HG03060 (cell line): ENCODE measurements at regions not wholly inside any gene's neighbourhood (a gene's known extent, or its start where the extent isn't known, plus 50 kb on each side); places are given as distances from the start of the nearest gene placed in this dataset.

Experiments used
- ATAC-seq: cut with Tn5 transposase; IDR thresholded peaks from one replicate; pipeline ENCODE4 v1.9.1; 2021; ENCODE audit warnings: low read depth, moderate number of reproducible peaks; ENCODE audit not compliant: unreplicated experiment

DNA sequence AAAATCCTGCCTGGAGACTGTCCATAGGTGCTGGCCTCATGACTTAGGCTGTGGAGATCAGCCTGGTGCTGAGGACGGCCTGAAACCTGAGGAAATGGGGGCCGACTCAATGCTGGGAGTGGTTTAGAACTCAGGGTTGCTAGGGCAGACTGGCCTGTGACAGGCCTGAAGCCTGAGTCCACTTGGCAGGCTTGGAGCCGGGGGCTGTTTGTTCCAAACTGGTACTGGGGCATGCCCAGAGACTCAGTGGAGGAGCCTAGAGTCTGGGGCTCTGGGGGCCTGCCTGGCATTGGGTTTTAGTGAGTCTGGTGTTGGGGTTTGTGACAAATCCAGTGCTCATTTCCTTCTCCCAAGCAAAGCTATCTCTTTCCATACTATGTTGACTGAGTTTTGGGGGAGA is 489.7 kb upstream of the CNKSR2 start:
- ATAC-seq: no peak

DNA sequence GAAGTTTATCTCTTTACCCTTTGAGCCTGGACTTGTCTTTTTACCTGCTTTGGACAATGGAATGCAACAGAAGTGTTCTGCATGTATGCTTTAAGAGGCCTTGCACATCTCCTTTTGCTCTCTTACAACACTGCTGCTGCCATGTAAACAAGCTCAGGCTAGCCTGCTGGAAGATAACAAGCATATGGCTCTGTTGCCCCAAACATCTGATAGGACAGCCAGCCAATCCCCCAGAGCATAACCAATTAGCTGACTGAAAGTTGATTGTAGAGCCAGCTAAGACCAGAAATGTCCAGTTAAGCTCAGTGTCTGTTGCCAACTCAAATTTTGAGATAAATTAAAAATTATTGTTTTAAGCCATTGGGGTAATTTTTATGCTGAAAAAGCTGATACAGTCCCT is 510.6 kb upstream of the CNKSR2 start:
- ATAC-seq: no peak

DNA sequence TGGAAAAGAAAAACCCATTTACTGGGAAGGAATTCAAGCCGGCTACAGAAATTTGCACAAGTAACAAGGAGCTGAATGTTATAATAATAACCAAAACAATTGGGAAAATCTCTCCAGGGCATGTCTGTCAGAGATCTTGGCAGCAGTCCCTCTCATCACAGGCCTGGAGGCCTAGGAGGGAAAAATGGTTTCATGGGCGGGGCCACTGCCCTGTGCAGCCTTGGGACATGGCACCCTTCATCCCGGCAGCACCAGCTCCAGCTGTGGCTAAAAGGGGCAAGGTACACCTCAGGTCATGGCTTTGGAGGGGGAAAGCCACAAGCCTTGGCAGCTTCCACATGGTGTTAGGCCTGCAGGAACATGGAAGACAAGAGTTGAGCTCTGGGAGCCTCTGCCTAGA is 513.1 kb upstream of the CNKSR2 start:
- ATAC-seq: no peak

DNA sequence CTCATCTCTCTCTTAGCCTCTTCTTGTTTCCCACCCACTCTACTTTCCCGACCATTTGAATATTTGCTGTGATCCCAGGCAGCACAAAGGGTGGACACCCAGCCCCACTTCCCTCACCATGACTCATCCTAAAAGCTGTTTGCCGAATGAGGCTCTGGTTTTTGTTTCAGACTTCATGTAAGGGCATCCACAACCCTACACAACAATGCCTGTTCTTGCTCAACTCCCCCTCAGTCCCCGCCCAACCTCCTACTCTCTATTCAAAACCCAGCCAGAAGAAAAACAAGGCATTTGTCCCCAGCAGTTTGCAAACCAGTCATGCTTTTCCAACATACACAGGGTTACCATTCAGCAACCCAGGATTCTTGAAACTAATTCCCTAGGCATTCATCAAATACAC is 516.5 kb upstream of the CNKSR2 start:
- no peak for ATAC-seq

DNA sequence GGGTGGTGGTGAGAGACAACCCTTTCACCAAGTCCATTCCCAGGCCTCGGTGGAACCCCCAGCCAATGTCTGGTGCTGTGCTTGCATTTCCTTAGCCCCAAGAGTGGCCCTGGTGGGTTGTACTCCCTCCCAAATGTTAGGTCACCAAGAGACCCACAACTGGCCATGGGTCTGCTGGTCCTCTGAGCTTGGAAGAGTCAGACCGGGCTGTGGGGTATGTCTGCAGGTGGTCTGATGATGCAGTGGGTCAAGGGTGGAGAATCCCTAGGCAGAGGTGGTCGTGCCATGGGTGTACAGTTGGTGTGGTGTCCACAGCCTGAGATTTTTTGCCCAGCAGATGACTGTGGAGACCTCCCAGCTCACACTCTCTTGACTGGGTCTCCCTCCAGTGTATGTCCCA is 535.7 kb upstream of the CNKSR2 start:
- no peak for ATAC-seq

DNA sequence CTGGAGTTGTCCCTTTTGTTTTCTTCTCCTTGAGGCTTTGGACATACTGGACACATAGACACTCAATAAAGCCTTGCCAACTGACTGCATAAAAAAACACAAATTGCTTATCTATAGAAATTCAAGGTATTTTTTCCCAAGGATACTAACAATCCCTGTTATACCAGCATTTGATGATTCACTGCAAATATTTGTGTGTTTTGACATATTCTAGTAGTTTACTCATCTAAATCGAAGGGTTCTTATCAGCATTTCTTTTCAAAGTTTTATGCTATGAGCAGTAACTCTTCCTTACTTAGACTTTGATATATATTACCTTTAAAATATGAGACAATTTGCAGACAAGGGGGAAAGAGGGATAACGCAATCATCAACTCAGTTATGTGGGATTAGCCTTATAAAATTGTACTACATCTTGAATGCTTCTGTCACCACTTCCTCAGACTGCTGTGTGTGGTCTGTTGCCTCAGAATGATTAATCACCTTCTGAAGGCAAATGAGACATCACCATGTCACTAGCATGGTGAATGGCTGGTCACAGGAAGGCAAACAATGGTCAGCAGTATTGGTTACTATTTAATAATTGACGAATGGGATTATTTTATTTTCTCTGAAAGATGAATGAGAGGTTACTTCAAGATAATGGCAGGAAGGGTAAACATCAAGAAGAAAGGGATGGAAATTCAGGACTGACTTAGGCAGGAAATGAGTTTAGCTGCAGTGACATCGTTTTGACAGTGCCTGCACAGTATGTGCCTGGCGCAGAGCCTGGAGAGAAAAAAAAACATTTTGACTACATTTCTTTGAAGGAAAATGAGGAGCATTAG is 544.3 kb upstream of the CNKSR2 start:
- ATAC-seq: no peak

DNA sequence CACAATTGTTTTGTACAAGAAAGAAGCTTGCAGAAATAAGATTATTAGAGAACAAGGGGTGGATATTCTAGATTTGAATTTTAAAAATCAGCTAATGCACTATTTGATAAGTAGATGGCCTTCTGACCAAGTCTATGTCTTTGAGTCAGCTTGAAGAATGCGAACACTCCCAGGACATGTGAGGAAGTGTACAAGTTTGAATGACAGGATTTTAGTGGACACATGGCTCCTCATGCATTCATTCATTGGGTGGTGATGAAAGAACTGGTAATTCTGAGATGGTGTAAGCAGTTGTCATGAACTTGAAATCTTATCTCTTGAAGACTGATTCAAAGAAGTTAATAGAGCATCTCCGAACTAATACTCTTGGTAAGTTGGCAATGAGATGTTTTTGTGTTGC is 548.2 kb upstream of the CNKSR2 start:
- no peak for ATAC-seq

DNA sequence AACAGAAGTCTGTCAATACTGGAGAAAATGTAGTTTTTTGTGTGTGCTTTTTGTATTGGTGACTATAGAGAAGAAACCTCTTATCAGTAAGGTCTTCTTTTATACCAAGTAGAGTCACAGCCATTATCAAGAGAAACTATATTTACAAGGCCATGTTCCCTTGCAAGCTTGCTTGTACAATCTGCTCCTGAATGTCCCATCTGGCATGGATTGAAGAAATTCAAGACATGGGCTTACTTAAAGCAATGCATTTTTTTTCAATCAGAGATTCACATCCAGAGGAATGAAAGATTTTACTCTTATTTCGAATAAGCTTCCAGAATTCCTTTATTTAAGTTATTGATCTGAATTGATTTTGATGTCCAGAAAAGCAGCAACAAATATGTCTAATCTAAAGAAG is 537.3 kb upstream of the RPS6KA3 start:
- no peak for ATAC-seq

DNA sequence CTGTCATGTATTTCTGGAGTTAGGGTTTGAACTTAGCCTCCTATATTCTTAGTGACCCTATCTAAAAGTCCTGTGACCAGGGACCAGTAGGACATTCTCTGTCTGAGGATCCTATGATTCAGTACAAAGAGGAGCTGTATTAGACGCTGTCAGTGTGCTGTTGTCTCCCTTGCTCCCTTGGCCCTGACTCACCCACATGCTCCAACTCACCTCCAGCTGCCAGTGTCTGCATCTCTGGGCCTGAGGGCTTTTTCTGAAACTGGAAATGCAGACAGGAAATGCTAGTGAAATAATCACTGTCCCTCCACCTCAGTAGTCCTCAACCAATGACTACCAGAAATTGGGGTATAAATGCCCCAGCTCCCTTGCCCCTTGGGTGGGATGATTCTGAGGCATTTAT is 535.3 kb upstream of the RPS6KA3 start:
- no peak for ATAC-seq

DNA sequence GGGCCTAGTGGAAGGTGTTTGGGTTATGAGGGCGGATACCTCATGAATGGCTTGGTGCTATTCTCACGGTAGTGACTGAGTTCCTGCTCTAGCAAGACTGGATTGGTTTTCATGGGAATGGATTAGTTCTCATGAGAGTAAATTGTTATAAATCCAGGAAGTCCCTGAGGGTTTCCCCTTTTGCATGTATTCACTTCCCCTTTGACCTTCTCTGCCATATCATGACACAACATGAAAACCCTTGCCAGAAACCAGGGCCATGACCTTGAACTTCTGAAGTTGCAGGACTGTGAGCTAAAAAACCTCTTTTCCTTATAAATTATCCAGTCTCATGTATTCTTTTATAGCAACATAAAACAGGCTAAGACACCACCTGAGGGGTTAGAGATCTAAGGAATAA is 529.7 kb upstream of the RPS6KA3 start:
- no peak for ATAC-seq

DNA sequence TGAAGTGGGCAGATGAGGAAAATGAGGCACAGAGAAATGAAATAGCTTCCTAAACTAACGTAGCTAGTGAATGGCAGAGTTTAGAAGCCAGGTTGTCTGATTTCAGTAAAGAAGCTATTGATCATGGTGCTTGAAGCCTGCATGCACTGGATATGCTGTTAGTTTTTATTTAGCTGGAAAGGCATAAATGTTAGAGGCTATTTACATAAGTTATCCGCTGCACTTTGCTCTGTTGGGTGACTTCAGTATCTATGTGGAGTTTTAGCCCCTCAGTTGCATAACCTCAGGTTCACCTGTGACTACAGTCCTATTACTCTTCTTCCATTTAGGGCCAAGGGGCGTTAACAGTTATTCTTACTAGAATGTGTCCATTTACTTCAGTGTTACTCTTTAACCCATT is 522.4 kb upstream of the RPS6KA3 start:
- no peak for ATAC-seq

DNA sequence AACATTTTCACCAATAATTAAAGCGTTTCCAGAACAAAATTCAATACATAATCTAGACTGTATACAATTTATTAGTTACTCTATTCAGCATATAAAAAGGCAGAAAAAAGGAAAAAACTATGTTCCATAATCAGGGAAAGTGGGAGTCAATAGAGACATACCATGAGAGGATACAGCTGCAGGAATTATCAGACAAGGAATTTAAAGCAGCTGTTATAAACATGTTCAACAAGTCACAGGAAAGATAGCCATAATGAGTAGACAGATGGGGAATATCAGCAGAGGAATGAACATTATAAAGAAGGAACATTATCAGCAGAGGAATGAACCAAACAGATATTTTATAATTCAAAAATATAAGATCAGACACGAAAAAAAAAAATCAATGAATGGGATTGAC is 500.6 kb upstream of the RPS6KA3 start:
- ATAC-seq: no peak

DNA sequence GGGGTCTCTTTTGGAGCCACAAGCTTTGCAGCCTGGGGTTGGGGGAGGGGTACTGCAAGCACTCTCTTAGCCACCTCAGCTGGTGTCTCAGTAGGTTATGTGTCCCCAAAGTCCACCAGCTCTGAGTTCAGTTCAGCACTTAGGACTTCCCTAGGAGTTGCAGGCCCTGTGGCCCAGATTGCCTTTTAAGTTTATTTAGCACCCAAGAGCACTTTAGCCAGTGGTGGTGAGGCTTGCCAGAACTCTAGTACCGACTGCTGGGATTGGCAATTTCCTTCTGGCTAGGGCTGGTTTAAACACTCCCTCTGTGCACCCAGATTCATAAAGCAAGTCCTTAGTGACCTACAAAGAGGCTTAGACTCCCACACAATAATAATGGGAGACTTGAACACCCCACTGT is 489.9 kb upstream of the RPS6KA3 start:
- ATAC-seq: no peak

DNA sequence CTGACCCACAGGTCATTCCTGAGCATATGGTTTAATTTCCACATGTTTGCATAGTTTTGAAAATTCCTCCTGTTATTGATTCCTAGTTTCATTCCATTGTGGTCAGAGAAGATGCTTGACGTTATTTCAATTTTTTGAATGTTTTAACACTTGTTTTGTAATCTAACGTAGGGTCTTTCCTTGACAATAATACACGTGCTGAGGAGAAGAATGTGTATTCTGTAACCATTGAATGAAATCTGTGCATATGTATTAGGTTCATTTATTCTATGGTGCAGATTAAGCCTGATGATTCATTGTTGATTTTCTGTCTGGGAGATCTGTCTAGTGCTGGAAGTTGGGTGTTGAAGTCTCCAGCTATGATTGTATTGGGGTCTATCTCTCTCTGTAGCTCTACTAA is 486.4 kb upstream of the RPS6KA3 start:
- no peak for ATAC-seq

DNA sequence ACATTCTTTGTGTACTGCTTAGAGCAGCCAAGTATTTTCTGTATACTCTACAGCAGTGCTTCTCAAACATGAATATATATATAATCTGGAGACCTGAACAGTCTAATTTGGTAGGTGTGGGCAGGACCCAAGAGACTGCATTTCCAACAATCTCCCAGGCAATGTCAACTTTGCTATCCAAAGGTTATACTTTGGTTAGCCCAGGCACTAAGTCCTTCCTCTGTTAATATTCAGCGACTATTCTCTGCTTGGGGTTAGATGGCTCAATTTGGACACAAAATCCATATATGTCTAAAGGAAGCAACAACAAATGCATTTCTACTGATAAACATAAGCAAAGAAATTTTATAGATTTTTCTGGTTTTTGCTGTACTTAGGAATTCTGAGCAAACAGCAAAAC is 480.0 kb upstream of the RPS6KA3 start:
- ATAC-seq: no peak

DNA sequence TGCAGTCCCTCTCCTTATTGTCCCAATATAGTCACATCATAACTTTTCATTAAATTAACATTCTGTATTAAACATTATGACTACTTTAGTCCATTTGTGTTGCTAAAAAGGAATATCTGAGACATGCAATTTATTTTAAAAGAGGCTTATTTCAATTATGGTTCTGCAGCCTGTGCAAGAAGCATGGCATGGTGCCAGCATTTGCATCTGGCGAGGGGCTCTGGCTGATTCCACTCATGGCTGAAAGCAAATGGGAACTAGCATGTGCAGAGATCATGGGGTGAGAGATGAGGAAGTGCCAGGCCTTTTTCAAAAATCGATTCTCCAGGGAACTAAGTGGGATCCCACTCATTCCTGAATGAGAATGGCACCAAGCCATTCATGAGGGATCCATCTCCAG is 476.3 kb upstream of the RPS6KA3 start:
- no peak for ATAC-seq

DNA sequence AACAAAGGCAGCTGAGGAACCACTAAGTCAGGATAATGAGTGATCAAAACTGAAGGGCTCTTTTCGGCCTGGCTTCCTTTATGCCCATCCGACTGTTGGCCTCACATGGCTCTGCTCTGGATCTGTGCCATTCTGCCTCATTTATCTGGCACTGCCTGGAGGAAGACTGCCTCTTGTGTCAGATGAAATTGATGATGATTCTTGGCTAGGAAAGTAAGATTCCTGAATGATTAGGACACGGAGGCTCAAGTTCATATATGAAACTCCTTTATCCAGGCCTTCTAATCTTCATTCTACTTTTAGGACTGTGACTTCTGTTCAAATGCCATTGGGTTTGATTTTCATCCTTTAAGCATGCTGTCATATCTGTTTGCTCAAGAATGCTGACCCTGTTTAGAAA is 475.4 kb upstream of the RPS6KA3 start:
- no peak for ATAC-seq

DNA sequence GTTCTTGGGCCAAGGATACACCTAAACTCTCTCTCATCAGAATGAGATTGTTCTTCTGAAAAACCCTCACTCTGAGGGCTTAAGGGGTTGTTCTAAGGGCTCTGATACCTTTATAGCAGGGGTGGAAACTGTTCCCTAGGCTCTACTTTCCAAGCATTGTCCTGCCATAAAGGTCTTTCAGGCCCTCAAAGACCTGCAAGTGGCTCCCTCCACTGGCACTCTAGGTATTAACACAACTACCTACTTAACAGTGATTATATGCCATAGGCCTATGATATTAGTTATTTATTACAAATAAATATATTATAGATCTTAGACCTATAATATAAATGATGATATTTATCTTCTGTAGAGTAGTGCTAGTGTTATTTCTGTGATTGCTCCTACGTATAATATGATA is 473.7 kb upstream of the RPS6KA3 start:
- no peak for ATAC-seq

DNA sequence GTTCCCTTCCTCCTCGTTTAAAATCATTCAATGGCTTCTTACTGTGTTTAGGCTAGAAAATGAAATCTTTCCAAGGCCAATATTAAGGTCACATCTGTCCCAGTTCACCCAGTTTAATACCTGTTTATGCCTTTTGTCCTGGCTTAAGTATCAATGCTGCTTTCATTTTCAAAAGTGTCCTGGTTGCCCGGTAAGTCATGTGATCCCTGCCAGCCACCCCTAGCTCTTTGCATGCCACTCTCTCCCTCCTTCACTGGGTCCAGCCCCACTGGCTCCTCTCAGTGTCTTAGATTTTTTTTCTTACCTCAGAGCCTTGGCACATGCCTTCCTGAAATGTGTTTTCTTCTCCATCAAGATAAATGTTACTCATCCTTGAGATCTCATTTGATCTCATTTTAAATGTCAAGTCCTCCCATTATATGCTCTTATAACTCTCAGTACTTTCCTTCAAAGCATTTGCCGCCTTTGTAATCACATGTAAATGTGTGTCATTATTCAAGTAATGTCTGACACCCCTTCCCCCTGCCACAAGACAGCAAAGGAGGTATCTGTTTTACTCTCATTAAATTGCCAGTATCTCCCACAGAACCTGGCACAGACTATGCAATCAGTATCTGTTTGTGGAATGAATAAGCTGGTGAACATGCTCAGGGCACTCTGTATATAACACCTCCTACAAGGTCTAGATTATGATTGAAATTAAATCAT is 472.5 kb upstream of the RPS6KA3 start:
- no peak for ATAC-seq

DNA sequence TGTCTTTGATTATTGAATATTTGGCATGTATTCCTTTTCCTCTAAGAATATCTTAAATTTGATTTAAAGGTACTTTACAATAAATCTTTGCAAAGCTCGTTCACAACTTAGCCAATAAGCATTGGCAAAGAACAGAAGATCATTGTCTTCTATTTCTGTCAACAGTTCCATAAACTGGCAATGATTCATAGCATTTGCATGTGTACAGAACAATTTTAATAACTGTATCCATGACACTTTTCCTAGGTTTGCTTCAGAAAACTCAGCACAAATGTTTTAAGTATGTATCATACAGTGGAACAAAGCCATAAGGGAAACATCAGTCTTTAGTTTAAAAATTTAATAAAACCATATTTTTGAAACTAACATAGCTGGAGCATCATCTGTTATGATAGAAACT is 462.7 kb upstream of the RPS6KA3 start:
- ATAC-seq: no peak

DNA sequence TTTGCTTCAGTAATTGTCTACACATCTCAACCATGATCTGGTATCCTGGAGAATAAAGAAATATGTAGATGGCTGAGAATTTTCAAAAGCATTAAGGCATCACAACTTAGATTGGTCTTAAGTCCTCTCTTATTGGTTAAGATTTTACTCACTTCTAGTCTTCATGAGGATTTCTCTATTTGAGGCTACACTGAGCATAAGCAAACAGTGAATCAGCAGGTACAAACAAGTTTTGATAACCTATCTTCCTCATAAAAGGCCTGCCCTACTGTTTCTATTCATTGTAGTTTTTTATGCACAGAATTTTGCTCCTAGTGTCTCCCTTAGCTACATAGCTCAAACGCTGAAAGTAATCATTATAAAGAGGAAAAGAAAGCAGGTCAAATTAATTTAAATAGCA is 460.7 kb upstream of the RPS6KA3 start:
- no peak for ATAC-seq

DNA sequence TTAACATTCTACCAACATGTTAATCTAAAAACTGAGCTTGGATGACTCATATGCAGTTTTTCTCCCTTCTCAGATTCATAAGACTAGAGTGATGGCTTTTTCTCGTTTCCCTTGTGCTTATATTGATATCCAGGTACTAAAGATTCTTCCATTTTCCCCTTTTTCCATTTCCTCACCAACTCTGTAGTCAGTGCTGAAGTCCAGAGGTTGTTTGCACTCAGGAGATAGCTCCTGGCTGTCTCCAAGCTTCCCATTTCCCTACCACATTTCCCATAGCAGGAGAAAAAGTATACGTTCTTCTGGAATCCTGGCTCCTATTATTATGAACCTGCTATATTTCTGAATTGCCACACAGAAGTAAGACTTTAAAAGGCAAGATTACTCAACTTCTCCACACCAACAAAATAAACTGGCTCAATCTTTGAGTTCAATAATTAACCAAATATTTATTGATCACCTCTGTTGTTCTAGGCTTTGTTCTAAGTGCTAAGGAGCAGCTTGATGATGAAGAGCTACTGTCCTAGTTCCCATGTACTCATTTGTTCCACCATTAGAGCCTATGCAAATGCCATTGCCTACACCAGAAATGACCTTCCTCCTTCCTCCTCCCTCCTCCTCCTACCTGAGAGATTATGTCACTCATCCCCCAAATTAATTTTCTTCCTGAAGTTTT is 454.4 kb upstream of the RPS6KA3 start:
- ATAC-seq: no peak
